ENCODE measurements at regions not wholly inside any gene's neighbourhood (a gene's known extent, or its start where the extent isn't known, plus 50 kb on each side); places are given as distances from the start of the nearest gene placed in this dataset.

DNA sequence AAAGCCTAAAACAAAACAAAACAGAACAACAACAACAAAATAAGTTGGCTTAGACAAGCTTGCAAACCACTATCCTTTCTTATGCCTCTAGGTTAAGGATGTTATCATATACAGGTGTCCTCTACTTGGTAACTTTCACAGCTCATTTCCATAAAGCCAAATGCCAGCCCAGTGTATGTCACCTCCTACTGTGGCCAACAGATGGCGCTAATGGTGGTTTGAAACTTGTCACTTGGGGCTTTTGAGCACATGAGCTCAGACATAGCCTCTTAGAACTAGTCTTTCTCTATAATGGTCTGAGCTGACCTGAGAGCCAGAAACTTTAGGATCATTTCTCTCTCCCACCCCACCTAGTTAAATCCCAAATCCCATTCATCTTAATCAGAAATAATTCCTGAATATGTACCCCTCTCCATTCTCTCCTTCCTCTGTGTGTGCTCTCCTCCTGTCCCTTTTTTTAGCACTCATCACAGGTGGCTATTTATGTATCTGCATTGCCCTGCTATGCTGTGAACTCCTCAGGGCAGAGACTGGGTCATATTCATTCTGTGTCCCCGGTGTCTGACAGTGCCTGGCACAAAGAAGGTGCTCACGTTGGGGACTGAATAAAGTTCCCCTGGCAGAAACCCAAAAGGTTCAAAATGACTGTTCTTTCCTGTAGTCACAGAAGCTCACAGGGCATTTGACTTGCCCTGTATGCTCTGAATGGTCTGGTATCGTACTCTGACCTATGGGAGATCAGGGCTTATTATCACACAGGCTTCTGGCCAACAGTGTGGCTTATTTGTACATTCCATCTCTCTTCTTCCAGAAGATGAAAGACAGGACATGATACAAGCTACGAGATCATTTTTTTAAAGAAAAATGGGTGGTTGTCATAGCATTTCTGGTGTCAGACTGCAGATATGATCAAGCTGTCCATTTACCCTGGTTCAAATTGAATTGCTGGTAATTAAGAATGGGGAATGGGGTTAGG, 319.3 kb upstream of the AZI2 start:
- TF ChIP-seq TARDBP (IDR thresholded peaks at IDR 0.05) = no peak
- no peak for TF ChIP-seq SUZ12 (IDR thresholded peaks at IDR 0.05)

Measured in HEK293T (cell line).